ENCODE measurements at regions not wholly inside any gene's neighbourhood (a gene's known extent, or its start where the extent isn't known, plus 50 kb on each side); places are given as distances from the start of the nearest gene placed in this dataset.
A peak's percentile ranks its signal among the peaks of the same experiment; 100 is the strongest.

DNA sequence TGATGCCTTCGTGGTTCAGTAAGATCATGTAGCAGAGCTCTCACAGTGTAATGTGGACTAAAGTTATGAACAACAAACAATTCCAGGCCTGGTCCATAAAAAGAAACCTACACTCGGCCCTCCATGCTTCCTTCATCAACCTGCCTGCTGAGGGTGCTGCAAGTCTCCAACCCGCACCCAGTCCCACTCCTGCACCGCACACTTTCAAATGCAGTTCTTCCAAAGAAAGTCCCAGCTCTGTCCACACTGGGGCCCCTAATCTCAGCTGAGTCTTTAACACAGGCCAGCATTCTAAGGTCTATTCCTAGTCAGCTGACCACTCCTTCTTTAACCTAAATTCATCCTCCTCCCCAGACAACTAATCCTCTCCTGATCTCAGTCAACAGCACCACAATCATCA, 71.5 kb upstream of the NR5A2 start:
- Histone ChIP-seq H4K20me1 (ENCODE audit: low read depth) (no peaks in the 10 kb centered on the region), H3K4me2 (no peak overlapping the region), H3K27ac (no peak overlapping the region), H3K4me3 (no peak overlapping the region), H3K36me3 (no peaks in the 10 kb centered on the region), H3F3A (ENCODE audit: low read depth) (no peaks in the 10 kb centered on the region), H3K27me3 (no peaks in the 10 kb centered on the region), H3K4me1 (peaks cover 7% of the 10 kb centered on the region), H2AFZ (replicated peaks) (no peak overlapping the region), H3K9me3 (ENCODE audit: low read depth) (no peaks in the 10 kb centered on the region), H3K9ac (no peak overlapping the region), H3K79me2 (ENCODE audit: low read depth) (no peaks in the 10 kb centered on the region)
- peak; percentile 16 for DNase-seq (ENCODE audit: low spot score)
- H3K4me1 Mint-ChIP-seq: peaks cover 2% of the 10 kb centered on the region
- H3K27ac Mint-ChIP-seq: no peak overlapping the region
- no peaks in the 10 kb centered on the region for H3K9me3 Mint-ChIP-seq
- H3K27me3 Mint-ChIP-seq (ENCODE audit: insufficient read depth, low read depth): peaks cover 4% of the 10 kb centered on the region
- H3K36me3 Mint-ChIP-seq: no peaks in the 10 kb centered on the region
- TF ChIP-seq EZH2 (IDR thresholded peaks at IDR 0.05) (no peak), CTCF (IDR thresholded peaks at IDR 0.05) (peak; percentile 5)
- H3K4me3 Mint-ChIP-seq: no peak overlapping the region

GRCh38 chr1:199959033-199959774, 68.3 kb upstream of the NR5A2 start:
- H3K36me3 Mint-ChIP-seq: no peaks in the 10 kb centered on the region
- Histone ChIP-seq H3K27me3 (no peaks in the 10 kb centered on the region), H3F3A (ENCODE audit: low read depth) (no peaks in the 10 kb centered on the region), H3K9me3 (ENCODE audit: low read depth) (no peaks in the 10 kb centered on the region), H3K36me3 (no peaks in the 10 kb centered on the region), H3K4me1 (peaks cover 7% of the 10 kb centered on the region), H3K4me2 (no peak overlapping the region), H4K20me1 (ENCODE audit: low read depth) (no peaks in the 10 kb centered on the region), H3K79me2 (ENCODE audit: low read depth) (no peaks in the 10 kb centered on the region), H3K4me3 (no peak overlapping the region), H3K9ac (no peak overlapping the region), H2AFZ (replicated peaks) (no peak overlapping the region), H3K27ac (no peak overlapping the region)
- peaks cover 2% of the 10 kb centered on the region for H3K4me1 Mint-ChIP-seq
- no peaks in the 10 kb centered on the region for H3K9me3 Mint-ChIP-seq
- no peak for TF ChIP-seq CTCF (IDR thresholded peaks at IDR 0.05)
- TF ChIP-seq EZH2 (IDR thresholded peaks at IDR 0.05): no peak
- no peak for TF ChIP-seq EZH2phosphoT487 (IDR thresholded peaks at IDR 0.05)
- no peak for DNase-seq (ENCODE audit: low spot score)
- no peak overlapping the region for H3K4me3 Mint-ChIP-seq
- H3K27ac Mint-ChIP-seq: no peak overlapping the region
- peaks cover 2% of the 10 kb centered on the region for H3K27me3 Mint-ChIP-seq (ENCODE audit: insufficient read depth, low read depth)

DNA sequence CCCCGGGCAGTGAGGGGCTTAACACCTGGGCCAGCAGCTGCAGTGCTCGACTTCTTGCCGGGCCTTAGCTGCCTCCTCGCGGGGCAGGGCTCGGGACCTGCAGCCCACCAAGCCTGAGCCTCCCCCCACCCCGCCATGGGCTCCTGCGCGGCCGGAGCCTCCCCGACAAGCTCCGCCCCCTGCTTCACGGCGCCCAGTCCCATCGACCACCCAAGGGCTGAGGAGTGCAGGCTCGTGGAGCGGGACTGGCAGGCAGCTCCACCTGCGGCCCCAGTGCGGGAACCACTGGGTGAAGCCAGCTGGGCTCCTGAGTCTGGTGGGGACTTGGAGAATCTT, 67.8 kb upstream of the NR5A2 start:
- no peak overlapping the region for H3K4me3 Mint-ChIP-seq

GRCh38 chr1:199970125-199970524, 57.4 kb upstream of the NR5A2 start:
- H3K4me2 ChIP-seq: no peak overlapping the region
- H3K9me3 ChIP-seq (ENCODE audit: low read depth): no peaks in the 10 kb centered on the region
- no peaks in the 10 kb centered on the region for H3K36me3 ChIP-seq
- H3K36me3 Mint-ChIP-seq: no peaks in the 10 kb centered on the region
- H3F3A ChIP-seq (ENCODE audit: low read depth): no peaks in the 10 kb centered on the region
- H4K20me1 ChIP-seq (ENCODE audit: low read depth): no peaks in the 10 kb centered on the region
- no peak overlapping the region for H3K9ac ChIP-seq
- no peaks in the 10 kb centered on the region for H3K27me3 ChIP-seq
- no peak overlapping the region for H3K4me3 ChIP-seq
- TF ChIP-seq CTCF (IDR thresholded peaks at IDR 0.05) (no peak), EZH2phosphoT487 (IDR thresholded peaks at IDR 0.05) (no peak), EZH2 (IDR thresholded peaks at IDR 0.05) (no peak)
- H3K4me3 Mint-ChIP-seq: no peak overlapping the region
- H3K27me3 Mint-ChIP-seq (ENCODE audit: insufficient read depth, low read depth): peaks cover 2% of the 10 kb centered on the region
- DNase-seq (ENCODE audit: low spot score): no peak
- no peaks in the 10 kb centered on the region for H3K9me3 Mint-ChIP-seq
- H3K27ac Mint-ChIP-seq: no peak overlapping the region
- H3K4me1 Mint-ChIP-seq: peaks cover 2% of the 10 kb centered on the region
- H2AFZ ChIP-seq (replicated peaks): no peak overlapping the region
- no peak overlapping the region for H3K27ac ChIP-seq
- H3K79me2 ChIP-seq (ENCODE audit: low read depth): no peaks in the 10 kb centered on the region
- H3K4me1 ChIP-seq: peaks cover 5% of the 10 kb centered on the region

More for the DNA sequence above, 67.8 kb upstream of the NR5A2 start:
- no peak overlapping the region for H3K9ac ChIP-seq
- H3K27me3 Mint-ChIP-seq (ENCODE audit: insufficient read depth, low read depth): peaks cover 2% of the 10 kb centered on the region
- TF ChIP-seq EZH2 (IDR thresholded peaks at IDR 0.05) (no peak), EZH2phosphoT487 (IDR thresholded peaks at IDR 0.05) (no peak)
- H3K36me3 Mint-ChIP-seq: no peaks in the 10 kb centered on the region
- no peaks in the 10 kb centered on the region for H3K79me2 ChIP-seq (ENCODE audit: low read depth)
- no peaks in the 10 kb centered on the region for H3F3A ChIP-seq (ENCODE audit: low read depth)
- no peak overlapping the region for H3K4me2 ChIP-seq
- no peak overlapping the region for H3K27ac Mint-ChIP-seq
- H3K27ac ChIP-seq: no peak overlapping the region
- no peak for DNase-seq (ENCODE audit: low spot score)
- no peaks in the 10 kb centered on the region for H3K27me3 ChIP-seq
- H3K4me1 Mint-ChIP-seq: peaks cover 2% of the 10 kb centered on the region
- H3K36me3 ChIP-seq: no peaks in the 10 kb centered on the region
- H3K4me3 ChIP-seq: no peak overlapping the region
- H3K9me3 ChIP-seq (ENCODE audit: low read depth): no peaks in the 10 kb centered on the region
- H3K9me3 Mint-ChIP-seq: no peaks in the 10 kb centered on the region
- H2AFZ ChIP-seq (replicated peaks): no peak overlapping the region
- peaks cover 7% of the 10 kb centered on the region for H3K4me1 ChIP-seq
- no peaks in the 10 kb centered on the region for H4K20me1 ChIP-seq (ENCODE audit: low read depth)

All from neural progenitor cell (in vitro differentiated cells).